ENCODE measurements at regions not wholly inside any gene's neighbourhood (a gene's known extent, or its start where the extent isn't known, plus 50 kb on each side); places are given as distances from the start of the nearest gene placed in this dataset.

DNA sequence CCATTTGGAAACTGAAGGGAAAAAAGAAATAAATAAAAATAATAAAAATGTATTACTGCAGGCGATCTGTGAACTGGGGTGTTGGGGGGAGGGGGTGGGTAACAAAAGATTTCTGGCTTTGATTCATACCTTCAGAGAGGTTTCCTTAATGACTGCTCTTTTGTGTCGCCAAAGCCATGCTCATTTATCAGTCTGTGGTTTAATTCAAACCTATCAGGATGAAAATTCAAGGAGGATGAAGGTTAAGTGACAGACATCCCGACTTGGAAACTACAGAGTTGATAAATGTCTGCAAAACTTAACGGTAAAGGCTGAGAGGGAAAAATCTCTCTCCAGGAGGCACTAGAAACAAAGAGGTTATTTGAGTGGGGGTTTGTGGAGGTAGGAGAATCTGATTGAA lies 278.2 kb downstream of the PSAT1 start:
- no peaks in the 10 kb centered on the region for H3K9me3 ChIP-seq
- ATAC-seq = no peak

GRCh38 chr9:78575771-78576170 lies 278.8 kb downstream of the PSAT1 start:
- DNase-seq (no peak), ATAC-seq (no peak)
- Histone ChIP-seq H3K4me3 (no peak overlapping the region), H3K27me3 (ENCODE audit: low read depth) (no peaks in the 10 kb centered on the region), H3K36me3 (no peaks in the 10 kb centered on the region), H3K9me3 (no peaks in the 10 kb centered on the region), H3K4me1 (no peaks in the 10 kb centered on the region), H3K27ac (no peak overlapping the region)
- no peak for TF ChIP-seq CTCF (IDR thresholded peaks at IDR 0.05)
- intact Hi-C loops (cut with DNase I) = no loop called here

More for the DNA sequence above, 278.2 kb downstream of the PSAT1 start:
- no peak for TF ChIP-seq CTCF (IDR thresholded peaks at IDR 0.05)
- no peak for DNase-seq
- Histone ChIP-seq H3K36me3 (no peaks in the 10 kb centered on the region), H3K4me3 (no peak overlapping the region), H3K4me1 (no peaks in the 10 kb centered on the region), H3K27ac (no peak overlapping the region), H3K27me3 (ENCODE audit: low read depth) (no peaks in the 10 kb centered on the region)
- intact Hi-C loops (cut with DNase I) = no loop called here

- DNase-seq (no peak), ATAC-seq (no peak)
- no peaks in the 10 kb centered on the region for H3K27me3 ChIP-seq (ENCODE audit: low read depth)
- no peaks in the 10 kb centered on the region for H3K4me1 ChIP-seq
- H3K36me3 ChIP-seq = no peaks in the 10 kb centered on the region
- H3K9me3 ChIP-seq = no peaks in the 10 kb centered on the region
- H3K27ac ChIP-seq = no peak overlapping the region
- intact Hi-C loops (cut with DNase I) = no loop called here
- no peak for TF ChIP-seq CTCF (IDR thresholded peaks at IDR 0.05)
- no peak overlapping the region for H3K4me3 ChIP-seq
Observed at GRCh38 chr9:78577156-78577906, 280.4 kb downstream of the PSAT1 start.

GRCh38 chr9:78578072-78578471 lies 281.1 kb downstream of the PSAT1 start:
- no peak for ATAC-seq
- Histone ChIP-seq H3K4me1 (no peaks in the 10 kb centered on the region), H3K9me3 (no peaks in the 10 kb centered on the region), H3K27me3 (ENCODE audit: low read depth) (no peaks in the 10 kb centered on the region), H3K4me3 (no peak overlapping the region), H3K36me3 (no peaks in the 10 kb centered on the region), H3K27ac (no peak overlapping the region)
- DNase-seq = no peak
- no peak for TF ChIP-seq CTCF (IDR thresholded peaks at IDR 0.05)
- intact Hi-C loops (cut with DNase I) = no loop called here

DNA sequence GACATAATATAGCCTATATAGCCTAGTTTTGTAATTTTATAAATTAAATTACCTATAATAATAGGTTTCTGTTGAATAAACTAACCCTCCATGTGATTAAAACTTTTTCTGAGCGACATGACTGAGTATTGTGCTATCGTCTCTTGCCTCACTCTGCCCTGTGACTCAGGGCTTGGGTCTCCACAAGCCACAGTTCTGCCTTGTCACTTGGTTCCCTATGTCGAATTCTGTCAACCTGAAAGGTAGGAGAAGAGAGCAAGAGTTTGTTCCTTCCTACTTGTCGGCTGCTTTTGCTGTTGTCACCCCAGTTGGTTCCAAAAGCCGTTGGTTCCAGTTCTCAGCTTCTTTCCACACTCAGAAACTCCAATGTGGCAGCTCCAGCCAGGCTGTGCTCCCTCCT lies 285.9 kb downstream of the PSAT1 start:
- TF ChIP-seq CTCF (IDR thresholded peaks at IDR 0.05) = no peak
- Histone ChIP-seq H3K9me3 (no peaks in the 10 kb centered on the region), H3K4me3 (no peak overlapping the region), H3K4me1 (no peaks in the 10 kb centered on the region), H3K36me3 (no peaks in the 10 kb centered on the region), H3K27ac (no peak overlapping the region), H3K27me3 (ENCODE audit: low read depth) (no peaks in the 10 kb centered on the region)
- intact Hi-C loops (cut with DNase I) = no loop called here
- no peak for DNase-seq
- no peak for ATAC-seq

Measured in lower lobe of right lung (tissue), 2 donors.